ENCODE measurements at regions not wholly inside any gene's neighbourhood (a gene's known extent, or its start where the extent isn't known, plus 50 kb on each side); places are given as distances from the start of the nearest gene placed in this dataset.

GRCh38 chr6:100105138-100105537, 111.1 kb upstream of the MCHR2 start:
- in situ Hi-C loops (cut with MboI) (no loop called here), intact Hi-C loops (cut with micrococcal nuclease; ENCODE audit: unreplicated experiment) (loop anchor here (5.0 to 10.0 kb wide), 2 partner anchors 617 to 1120 kb away; no protein-coding TSS in a partner anchor)
- Histone ChIP-seq H3K4me1 (ENCODE audit: control insufficient read depth, insufficient read depth, low read length) (no peaks in the 10 kb centered on the region), H2AFZ (ENCODE audit: control insufficient read depth, low read depth, low read length) (no peak overlapping the region), H3K9ac (ENCODE audit: control insufficient read depth, insufficient read depth, low read length) (no peak overlapping the region), H3K4me3 (no peak overlapping the region), H3K79me2 (ENCODE audit: control insufficient read depth, insufficient read depth, low read length) (no peaks in the 10 kb centered on the region), H3K36me3 (ENCODE audit: control insufficient read depth in 2 of 2, insufficient read depth in 2 of 2, low read length in 1 of 2) (no peaks in the 10 kb centered on the region), H4K20me1 (ENCODE audit: control insufficient read depth, insufficient read depth) (no peaks in the 10 kb centered on the region), H3K27me3 (replicated peaks in 1 of 2; ENCODE audit: control insufficient read depth in 2 of 2, insufficient read depth in 2 of 2, low read length in 1 of 2) (no peaks in the 10 kb centered on the region; a peak in 1 of 4 replicates), H3K27ac (ENCODE audit: control insufficient read depth, insufficient read depth) (no peak overlapping the region), H3K9me3 (replicated peaks; ENCODE audit: control insufficient read depth, insufficient read depth, low read length) (no peaks in the 10 kb centered on the region), H3K4me2 (ENCODE audit: control insufficient read depth, insufficient read depth) (no peak overlapping the region)
- BruUV-seq (replicated peaks) = no TSS peak
- SMC1A ChIA-PET (ENCODE audit: uncharacterized antibody, unreplicated experiment) = interaction anchor here (1.3 to 1.5 kb wide), 4 partner anchors 9 to 370 kb away, joined by 3 to 4 read pairs (median 3); no protein-coding TSS in a partner anchor
- WGBS (ENCODE audit: insufficient coverage, insufficient replicate concordance, low lambda C conversion rate, missing lambda C conversion rate) = 0% methylated on average over 3 of the region's 3 CpGs
- RAD21 ChIA-PET (ENCODE audit: unreplicated experiment) = interaction anchor here (1.5 kb wide), 1 partner anchor 615 kb away, joined by 3 read pairs; no protein-coding TSS in a partner anchor
- CTCF ChIA-PET = interaction anchor here (0.9 to 3.8 kb wide), 7 partner anchors 11 to 559 kb away, joined by 3 to 24 read pairs (median 3); no protein-coding TSS in a partner anchor
- DNase-seq (ENCODE audit: low read depth, low spot score) = no peak
- POLR2A ChIA-PET = no interaction called here
- FAIRE-seq = no peak
- ATAC-seq = peak; percentile 61
- TF ChIP-seq EED (IDR thresholded peaks at IDR 0.05; ENCODE audit: low read depth) (no peak), SREBF2 (IDR thresholded peaks at IDR 0.05; ENCODE audit: low read length) (no peak), RELB (IDR thresholded peaks at IDR 0.05; ENCODE audit: low read depth) (no peak), MLLT1 (IDR thresholded peaks at IDR 0.05) (no peak), CTCF (IDR thresholded peaks at IDR 0.05 in 2 of 3, conservative IDR thresholded peaks at IDR 0.05 in 1 of 3; ENCODE audit: control insufficient read depth in 2 of 3, extremely low read depth in 1 of 3, insufficient read depth in 1 of 3, low read depth in 3 of 3, low read length in 3 of 3) (no peak), SMAD5 (IDR thresholded peaks at IDR 0.05; ENCODE audit: low read depth) (no peak), GABPA (IDR thresholded peaks at IDR 0.05; ENCODE audit: low read depth) (no peak), EP300 (IDR thresholded peaks at IDR 0.05; ENCODE audit: borderline replicate concordance in 1 of 2, control insufficient read depth in 1 of 2, low read depth in 2 of 2, low read length in 2 of 2) (peak in 1 of 2 experiments; percentile 23; a peak in 1 of 4 replicates), MEF2B (IDR thresholded peaks at IDR 0.05; ENCODE audit: partially characterized antibody, poor library complexity, severe bottlenecking) (no peak), ZNF592 (IDR thresholded peaks at IDR 0.05) (no peak), IKZF2 (IDR thresholded peaks at IDR 0.05) (peak in 1 of 2 experiments; percentile 12; a peak in 1 of 4 replicates), MXI1 (IDR thresholded peaks at IDR 0.05; ENCODE audit: low read depth, low read length) (no peak), SPI1 (IDR thresholded peaks at IDR 0.05; ENCODE audit: borderline replicate concordance, insufficient read depth, low read depth, low read length) (no peak), RFX5 (IDR thresholded peaks at IDR 0.05; ENCODE audit: low read depth, low read length) (no peak), SRF (IDR thresholded peaks at IDR 0.05; ENCODE audit: low read depth in 2 of 2, low read length in 2 of 2) (no peak)

Measured in GM12878 (cell line).